COLO829 (cell line): ENCODE measurements at regions not wholly inside any gene's neighbourhood (a gene's known extent, or its start where the extent isn't known, plus 50 kb on each side); places are given as distances from the start of the nearest gene placed in this dataset.
"Not testable (repeated sequence)": the region's sequence is repeated elsewhere in the genome, so short reads cannot be mapped to it uniquely, and the experiment has no call there.

Source experiments
- DNase-seq: peaks from one replicate; pipeline ENCODE4 v3.0.0; 2012; ENCODE audit warnings: low spot score

DNA sequence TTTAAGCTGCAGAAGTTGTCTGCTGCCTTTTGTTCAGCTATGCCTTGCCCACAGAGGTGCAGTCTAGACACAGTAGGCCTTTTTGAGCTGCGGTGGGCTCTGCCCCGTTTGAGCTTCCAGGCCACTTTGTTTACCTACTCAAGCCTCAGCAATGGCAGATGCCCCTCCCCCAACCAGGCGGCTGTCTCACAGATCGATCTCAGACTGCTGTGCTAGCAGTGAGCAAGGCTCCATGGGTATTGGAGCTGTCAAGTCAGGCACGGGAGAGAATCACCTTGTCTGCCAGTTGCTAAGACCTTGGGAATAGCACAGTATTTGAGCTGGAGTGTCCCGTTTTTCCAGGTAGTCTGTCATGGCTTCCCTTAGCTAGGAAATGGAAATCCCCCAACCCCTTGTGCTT is 587.8 kb upstream of the CLINT1 start:
- DNase-seq = not testable (repeated sequence)

DNA sequence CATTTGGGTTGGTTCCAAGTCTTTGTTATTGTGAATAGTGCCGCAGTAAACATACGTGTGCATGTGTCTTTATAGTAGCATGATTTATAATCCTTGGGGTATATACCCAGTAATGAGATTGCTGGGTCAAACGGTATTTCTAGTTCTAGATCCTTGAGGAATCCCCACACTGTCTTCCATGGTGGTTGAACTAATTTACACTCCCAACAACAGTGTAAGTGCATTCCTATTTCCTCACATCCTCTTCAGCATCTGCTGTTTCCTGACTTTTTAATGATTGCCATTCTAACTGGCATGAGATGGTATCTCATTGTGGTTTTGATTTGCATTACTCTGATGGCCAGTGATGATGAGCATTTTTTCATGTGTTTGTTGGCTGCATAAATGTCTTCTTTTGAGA is 580.3 kb upstream of the CLINT1 start:
- not testable (repeated sequence) for DNase-seq

DNA sequence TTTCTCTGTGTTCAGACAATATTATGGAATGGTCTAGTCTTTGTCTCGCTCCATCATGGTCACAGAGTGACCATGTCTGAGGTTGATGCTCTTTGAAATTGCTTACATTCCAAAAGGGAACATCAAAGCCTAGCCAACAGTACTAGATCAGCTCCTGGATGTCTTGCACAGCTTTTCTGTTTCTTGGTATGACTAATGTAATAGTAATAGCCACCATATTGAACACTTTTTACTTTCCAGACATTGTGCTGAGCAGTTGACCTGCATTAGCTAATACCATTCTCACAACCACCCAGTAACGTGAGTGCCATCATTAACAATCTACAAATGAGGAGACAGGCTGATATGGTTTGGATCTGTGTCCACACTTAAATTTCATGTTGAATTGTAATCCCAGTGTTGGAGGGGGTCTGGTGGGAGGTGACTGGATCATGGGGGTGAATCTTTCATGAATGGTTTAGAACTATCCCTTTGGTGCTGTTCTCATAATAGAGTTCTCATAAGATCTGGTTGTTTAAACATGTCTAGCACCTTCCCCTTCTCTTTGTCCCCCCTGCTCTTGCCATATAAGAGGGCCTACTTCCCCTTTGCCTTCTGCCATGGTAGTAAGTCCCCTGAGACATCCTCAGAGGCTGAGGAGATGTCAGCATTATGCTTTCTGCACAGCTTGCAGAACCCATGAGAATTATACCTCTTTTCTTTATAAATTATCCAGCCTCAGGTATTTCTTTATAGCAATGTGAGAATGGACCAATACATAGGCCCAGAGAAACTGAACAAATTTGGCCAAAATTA is 577.5 kb upstream of the CLINT1 start:
- DNase-seq = no peak

DNA sequence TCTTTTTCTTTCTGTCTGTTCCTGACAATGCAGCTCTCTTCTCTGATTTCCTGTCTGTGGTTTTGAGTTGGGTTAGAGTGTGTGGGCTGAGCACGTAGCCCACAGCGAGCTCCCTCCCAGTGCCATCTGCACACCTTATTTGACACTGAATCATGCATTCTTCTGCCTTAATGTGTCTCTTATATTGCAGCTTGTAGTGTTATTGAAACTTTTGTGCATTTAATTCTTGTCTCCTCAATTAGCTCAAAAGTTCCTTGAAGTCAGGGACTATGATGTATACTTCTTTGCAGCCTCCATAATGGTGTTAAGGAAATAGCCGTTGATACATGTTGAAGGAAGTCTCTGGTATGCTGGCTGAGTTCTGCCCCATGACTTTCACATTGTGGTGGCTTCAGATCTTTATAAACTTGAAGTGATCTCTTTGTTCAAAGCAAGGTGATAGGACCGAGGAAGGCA is 576.2 kb upstream of the CLINT1 start:
- no peak for DNase-seq

DNA sequence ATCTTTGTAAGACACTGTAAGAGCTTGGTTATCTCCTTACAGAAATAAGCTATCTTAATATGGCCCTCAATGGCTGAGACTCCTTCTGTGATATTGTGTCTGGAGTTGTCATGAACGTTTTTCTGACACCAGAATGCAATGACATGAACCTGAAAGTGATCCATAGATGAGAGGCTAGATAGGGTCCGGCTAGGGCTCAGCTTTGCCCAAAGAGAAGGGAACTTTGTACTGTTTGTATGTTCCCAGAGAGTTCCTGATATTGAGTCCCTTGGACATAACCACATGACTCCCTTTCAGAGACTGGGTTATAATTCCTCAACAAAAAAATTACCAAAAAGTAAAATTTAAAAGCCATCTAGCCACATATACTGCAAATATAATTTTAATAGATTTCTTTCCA is 575.8 kb upstream of the CLINT1 start:
- no peak for DNase-seq

DNA sequence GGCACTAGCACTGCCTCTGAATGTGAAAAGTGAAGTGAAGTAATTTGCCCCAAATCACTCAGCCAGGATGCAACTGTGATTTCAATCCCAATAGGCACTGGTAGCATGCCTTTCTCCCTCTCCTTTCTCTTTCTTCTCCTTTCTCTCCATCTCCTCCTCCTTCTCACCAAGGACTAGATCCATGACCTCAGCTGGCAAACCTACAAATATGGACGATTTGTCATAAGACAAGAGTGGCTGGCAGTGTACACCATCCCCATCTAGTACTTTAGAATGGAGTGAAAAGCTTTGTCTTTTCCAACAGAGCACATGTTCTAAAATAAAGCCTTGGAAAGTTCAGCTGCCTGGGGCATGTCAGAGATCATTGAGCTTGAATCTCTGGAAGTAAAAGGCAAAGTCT is 574.7 kb upstream of the CLINT1 start:
- DNase-seq = no peak

DNA sequence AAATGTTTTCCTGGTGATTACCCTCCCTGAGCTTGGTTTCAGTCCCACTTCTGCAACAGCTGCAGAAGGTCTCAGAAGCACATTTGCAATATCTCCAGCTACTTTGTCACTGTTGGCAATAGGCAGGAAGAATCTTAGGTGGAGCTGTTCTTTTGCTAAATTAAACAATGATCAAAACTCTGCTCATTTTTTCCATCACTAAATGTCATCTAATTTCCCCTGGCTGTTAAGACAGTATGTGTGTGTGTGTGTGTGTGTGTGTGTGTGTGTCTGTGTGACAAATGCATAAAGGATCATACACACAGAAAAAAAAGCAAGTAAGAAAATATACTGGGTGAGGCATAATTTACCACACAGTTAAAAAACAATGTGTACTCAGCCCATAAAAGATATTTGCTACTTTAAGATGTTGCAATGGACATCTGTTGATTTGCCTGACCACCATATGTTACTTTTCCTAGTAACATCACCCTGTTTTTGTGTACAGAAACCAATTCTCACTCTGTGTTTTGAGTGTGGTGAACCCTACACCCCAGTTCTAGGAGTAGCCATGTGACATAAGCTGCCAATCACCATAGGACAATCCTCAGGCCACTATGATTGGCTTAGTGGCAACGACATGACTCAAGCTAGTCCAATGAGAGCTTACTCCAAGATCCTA is 572.6 kb upstream of the CLINT1 start:
- DNase-seq = no peak

DNA sequence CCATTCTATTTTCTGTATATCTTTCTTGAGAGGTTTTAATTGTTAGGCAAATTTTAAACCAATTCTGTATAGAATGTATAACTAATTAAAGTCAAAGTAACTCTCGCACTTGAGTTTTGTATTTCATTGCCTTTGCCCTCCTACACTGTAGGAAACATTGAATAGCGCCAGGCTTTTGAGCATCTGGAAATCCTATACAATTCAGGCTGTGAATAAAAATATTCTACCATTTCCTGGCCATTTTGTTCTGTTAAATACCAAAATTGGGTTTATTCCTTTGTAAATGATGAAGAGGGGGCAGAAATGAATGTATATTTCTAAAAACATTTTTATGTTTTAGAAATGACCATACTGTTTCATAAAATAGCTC is 571.8 kb upstream of the CLINT1 start:
- no peak for DNase-seq

DNA sequence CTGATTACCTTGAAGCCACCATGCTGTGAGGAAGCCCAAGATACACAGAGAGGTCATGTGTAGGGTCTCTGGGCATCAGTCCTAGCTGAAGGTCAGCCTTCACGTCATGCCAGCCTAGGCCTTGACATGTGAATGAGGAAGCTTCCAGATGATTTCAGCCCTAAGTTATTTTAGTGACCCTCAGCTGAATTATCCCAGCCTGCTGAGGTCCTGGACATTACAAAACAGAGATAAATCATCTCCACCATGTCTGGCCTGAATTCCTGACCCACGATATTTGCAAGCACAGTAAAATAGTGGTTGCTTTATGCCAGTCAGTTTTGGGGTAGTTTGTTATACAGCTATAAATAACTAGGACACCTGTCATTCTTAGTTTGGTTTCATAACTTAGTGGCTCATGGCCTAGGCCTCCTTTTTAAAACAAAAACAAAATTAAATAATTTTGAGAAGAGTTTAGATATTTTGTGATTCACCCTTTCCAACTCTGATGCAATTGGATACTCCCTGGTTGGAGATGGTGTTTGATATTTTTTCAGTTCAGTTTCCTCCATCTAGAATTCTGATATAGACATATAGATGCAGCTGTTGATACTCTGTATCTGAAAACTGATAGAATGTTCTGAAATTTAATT is 571.3 kb upstream of the CLINT1 start:
- DNase-seq = no peak

DNA sequence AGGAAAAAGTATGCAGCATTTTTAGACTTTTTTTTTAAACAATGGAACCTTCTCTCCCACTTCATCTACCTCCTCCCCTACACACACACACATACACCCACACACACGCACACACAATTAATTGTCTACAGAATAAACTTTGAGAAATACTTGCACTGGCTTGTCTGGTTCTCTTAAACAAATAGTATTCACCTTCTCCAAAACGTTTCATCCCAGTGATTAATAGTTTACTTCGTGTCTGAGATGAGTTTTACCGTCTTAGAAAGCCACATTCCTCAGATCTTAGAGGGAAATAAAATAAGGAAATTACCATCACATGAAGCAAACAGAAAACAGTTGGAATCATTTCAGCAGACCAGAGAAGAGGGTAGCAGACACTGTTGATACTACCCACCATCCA is 570.6 kb upstream of the CLINT1 start:
- DNase-seq = no peak

DNA sequence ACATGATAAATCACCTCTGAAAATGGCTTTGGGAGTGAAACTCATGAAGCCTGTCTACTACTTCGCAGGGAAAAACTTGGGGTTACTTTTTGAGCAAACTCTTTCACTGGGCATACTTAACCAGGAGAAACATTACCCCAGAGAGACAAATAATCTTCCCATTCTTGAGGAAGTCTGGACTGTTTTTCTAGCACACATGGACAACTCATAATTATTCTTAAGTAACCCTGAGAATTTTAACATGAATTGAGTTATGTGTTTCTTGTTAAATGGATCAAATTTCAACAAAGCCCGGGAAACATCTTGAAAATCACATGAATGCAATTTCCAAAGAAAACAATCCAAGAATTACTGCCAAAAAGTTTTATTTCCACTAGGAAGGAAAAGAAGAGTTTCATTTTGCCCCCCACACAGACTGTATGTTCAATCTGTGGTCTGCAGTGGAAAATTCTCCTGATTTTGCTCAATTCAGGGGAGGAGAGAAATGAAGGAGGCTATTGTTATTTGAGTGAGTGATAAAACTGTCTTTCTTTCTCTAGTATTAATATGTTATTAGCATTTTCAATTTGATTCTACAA is 564.8 kb upstream of the CLINT1 start:
- DNase-seq = peak; percentile 63

DNA sequence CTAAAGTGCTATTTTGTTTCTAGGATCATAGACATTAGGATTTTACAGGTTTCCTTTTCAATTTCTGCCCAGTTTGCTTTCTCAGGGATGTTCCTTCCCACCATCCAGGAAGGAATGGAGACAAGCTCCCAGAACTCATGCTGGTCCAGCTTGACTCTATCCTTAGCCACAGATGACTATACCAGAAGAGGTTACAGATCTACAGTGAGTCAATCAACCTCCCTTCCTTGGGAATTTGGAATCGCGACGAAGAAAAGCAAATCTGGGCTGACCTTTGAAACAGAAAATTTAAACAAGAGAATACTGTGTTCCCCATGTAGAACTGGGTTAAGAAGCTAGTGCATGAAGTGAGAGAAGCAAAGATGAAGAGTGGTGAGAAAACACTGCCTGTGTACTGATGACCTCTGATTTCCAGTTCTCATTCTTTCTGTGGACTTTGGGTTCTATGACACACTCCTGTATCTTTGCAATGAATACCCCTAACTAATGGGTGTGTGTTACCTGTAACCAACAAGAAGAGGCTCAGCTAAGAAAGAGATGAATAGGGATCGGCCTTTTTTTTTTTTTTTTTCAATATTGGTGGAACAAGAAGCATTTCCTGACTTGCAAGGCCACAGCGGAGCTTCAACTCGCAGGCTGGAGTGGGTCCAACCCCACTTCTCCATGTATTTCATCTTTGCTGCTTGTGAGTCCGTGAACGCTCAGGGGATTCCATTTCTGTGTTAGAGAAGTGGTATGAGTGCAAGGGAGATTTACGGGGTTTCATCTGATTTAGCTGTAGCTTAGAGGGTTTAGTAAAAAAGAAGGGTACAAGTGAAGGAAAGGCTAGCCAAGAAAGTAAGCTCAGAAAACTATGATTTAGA is 563.9 kb upstream of the CLINT1 start:
- no peak for DNase-seq

DNA sequence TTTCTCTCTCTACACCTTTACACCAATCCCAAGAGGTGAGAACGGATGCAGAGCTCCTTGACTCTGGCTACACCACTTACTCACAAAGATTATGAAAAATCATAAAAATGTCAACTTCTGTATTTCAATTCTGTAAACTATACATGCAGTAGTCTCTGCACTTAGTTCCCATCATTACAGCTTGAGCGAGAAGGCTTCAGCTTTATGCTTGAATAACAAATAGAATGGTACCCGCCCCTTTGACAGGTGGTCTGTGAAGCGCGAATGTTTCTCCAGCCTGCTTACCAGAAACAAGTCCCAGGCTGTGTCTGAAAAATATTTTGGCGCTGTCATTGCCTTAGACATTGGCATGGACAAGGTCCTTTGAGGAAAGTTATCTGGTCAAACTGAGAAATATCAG is 562.4 kb upstream of the CLINT1 start:
- no peak for DNase-seq

DNA sequence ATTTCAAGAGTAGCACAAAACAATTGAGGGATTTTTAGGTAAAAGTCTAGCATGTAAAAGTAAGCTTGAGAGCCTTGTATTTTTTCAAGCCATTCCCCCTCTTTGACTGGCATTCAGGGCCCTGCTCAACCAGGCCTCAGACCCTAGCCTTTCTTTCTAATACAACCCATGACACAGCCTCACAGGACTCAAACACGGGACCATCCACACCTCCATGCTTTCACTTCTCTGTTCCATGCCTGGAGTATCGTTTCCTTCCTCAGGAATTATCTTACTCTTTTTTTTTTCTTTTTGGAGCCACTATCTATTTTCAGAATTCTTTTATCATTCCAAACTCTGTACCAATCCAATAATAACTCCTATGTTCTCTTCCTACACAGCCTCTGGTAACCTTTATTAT is 560.2 kb upstream of the CLINT1 start:
- DNase-seq = no peak

DNA sequence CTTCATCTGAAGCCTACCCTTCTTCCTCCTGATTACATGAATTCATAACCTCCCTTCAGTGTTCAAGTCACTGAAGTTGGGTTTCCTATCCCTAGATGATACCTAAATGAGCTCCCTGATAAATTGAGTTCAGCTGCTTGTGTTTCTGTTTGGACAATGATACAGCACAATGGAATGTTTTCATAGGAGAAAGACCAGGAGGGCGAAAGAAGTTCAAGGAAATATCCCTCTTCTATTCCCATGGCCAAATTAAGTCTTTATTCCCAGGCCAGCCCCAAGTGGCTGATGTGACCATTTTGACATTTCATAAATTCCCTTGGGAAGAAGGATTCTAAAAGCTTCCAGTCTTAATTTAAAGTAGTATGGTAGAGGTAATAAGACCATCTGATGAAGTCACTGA is 555.8 kb upstream of the CLINT1 start:
- no peak for DNase-seq

DNA sequence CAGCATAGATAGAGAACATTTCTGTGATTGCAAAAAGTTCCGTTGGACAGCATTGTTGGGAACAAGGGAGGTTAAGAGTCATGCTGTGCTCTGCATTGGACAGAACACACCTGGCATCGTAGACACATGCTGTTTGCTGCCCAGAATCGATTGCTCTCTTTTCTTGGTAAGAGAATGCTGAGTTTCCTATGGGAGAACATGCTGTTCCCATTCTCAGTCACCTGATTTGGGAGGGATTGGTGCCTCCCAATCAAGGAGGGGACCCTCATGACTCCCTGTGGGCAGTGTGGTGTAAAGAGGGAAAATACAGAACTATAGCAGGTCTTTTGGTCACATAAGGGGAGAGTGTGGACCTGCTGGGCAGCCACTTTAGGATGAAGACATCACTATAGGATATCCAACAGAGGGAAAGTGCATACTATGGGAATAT is 555.4 kb upstream of the CLINT1 start:
- no peak for DNase-seq

DNA sequence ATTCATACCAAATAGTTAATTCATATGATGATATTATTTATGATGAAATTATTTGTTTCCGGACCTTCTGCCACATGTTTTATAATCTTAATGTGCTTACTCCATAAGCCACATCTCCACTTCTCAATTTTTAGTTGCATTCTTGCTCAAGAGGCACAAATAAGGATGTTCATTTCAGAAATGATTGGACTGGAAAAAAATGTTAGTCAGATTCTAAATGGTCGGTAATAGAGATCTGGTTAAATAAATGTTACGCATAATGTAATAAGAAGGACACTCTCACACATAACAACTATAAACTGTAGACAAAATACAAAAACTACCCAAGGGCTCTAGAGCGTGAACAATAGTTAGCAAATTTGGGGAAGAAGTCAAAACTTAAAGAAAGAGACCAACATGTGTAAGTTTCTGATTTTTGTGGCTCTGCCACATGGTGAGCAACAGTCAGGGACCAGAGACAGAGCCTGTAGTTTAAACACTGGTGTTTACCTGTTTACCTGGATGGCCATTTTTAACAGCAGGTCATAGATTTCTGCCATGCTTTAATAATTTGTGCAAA is 554.3 kb upstream of the CLINT1 start:
- DNase-seq = no peak

DNA sequence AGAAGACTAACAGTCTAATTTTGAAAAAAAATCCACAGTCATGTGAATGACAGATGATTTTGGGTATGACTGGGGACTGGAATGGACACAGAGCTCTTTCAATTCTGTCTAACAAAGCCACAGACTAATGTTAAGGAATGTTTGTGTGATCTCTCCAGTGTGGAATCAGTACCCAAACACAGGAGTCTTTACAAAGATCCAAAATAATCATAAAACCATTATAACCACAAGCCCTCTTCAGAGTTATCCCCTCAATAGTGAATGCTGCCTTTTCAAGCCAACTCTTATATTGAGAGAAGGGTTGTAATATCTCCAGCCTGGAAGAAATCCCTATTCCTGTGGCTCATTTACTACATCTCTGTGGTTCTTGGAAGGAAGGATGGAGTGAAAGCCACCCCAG is 552.0 kb upstream of the CLINT1 start:
- DNase-seq = peak; percentile 83

DNA sequence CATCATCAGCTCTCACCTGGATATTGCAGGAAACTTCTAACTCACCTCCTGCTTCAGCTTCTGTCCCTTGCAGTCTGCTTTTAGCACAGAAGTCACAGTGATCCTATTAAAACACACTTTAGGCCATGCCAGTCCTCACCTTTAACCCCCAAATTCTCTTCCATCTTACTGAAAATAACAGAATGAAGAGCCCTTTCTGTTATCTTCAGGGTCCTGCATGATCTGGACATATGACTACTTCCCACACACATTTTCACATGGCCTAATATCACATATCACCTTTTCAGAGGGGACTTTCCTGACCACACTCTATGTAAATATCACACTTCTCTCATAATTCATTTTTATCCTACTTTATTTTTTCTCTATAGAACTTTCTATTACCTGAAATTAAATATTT is 550.6 kb upstream of the CLINT1 start:
- no peak for DNase-seq

DNA sequence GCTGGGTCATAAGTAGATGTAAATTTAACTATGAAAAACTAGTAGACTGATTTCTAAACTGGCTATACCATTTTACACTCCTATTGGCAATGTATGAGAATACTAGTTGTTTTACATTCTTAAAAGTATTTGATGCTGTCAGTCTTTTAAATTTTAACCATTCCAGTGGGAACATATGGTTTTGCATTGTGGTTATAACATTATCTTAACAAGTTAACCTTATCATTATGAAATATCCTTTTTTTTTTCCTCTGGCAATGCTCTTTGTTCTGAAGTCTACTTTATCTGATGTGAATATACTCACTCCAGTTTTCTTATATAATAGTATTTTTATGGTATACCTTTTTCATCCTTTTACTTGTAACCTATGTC is 548.9 kb upstream of the CLINT1 start:
- DNase-seq = no peak

DNA sequence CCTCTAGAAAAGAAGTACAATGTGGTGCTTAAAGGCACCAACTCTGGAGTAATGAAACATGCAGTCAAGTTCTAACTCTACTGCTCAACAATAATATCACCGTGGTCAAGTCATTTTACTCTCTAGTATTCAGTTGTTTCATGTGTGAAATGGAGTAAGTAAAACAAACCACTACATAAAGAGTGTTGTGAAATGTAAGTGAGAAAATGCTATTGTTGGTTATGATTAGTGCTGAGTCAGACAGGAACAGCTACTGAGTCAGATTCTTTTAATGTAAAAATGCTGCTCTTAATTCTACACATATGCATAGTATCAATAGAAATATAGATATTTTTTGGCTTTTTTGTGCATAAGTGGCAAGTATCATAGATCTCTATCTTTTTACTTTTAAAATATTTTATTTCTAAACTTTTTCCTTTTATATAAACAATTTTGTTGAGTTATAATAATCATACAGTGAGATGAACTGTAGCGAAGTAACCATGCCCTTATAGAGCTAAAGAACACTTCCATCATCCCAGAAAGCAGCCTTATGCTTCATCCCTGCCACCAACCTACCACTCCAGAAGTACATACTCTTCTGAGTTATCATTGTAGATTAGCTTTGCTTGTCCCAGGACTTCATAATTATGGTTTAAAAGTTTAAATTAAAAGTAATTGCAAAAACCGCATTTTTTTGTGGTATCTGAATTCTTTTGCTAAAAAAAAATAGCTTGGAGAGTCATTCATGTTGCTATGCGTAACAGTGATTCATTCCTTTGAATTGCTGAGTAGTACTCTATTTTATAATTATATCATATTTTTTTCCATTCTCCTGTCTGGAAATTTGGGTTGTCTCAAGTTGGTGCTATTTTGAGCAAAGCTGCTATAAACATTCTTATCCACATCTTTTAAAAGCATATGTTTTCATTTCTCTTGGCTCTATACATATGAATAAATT is 548.2 kb upstream of the CLINT1 start:
- DNase-seq = no peak
